ENCODE measurements at regions not wholly inside any gene's neighbourhood (a gene's known extent, or its start where the extent isn't known, plus 50 kb on each side); places are given as distances from the start of the nearest gene placed in this dataset.
"Not testable (repeated sequence)": the region's sequence is repeated elsewhere in the genome, so short reads cannot be mapped to it uniquely, and the experiment has no call there.

- no peak for DNase-seq (ENCODE audit: low read depth in 1 of 2, low spot score in 1 of 2)
Observed at GRCh38 chr16:88128556-88128955, 177.3 kb downstream of the BANP start.

- DNase-seq (ENCODE audit: low read depth in 1 of 2, low spot score in 1 of 2): not testable (repeated sequence)
Observed at GRCh38 chr16:88129133-88129532, 177.9 kb downstream of the BANP start.

- DNase-seq (ENCODE audit: low read depth in 1 of 2, low spot score in 1 of 2): no peak
Observed at GRCh38 chr16:88130016-88130415, 178.8 kb downstream of the BANP start.

GRCh38 chr16:88130681-88131080 is 179.4 kb downstream of the BANP start:
- no peak for DNase-seq (ENCODE audit: low read depth in 1 of 2, low spot score in 1 of 2)

GRCh38 chr16:88131256-88131655 is 180.0 kb downstream of the BANP start:
- no peak for DNase-seq (ENCODE audit: low read depth in 1 of 2, low spot score in 1 of 2)

- no peak for DNase-seq (ENCODE audit: low read depth in 1 of 2, low spot score in 1 of 2)
Observed at GRCh38 chr16:88131966-88132365, 180.7 kb downstream of the BANP start.

- no peak for DNase-seq (ENCODE audit: low read depth in 1 of 2, low spot score in 1 of 2)
Observed at GRCh38 chr16:88132836-88133506, 181.7 kb downstream of the BANP start.

GRCh38 chr16:88133507-88133843 is 182.2 kb downstream of the BANP start:
- no peak for DNase-seq (ENCODE audit: low read depth in 1 of 2, low spot score in 1 of 2)

GRCh38 chr16:88134172-88134898 is 183.1 kb downstream of the BANP start:
- not testable (repeated sequence) for DNase-seq (ENCODE audit: low read depth in 1 of 2, low spot score in 1 of 2)

GRCh38 chr16:88134899-88135682 is 183.9 kb downstream of the BANP start:
- DNase-seq (ENCODE audit: low read depth in 1 of 2, low spot score in 1 of 2): not testable (repeated sequence)

GRCh38 chr16:88136211-88136713 is 185.0 kb downstream of the BANP start:
- DNase-seq (ENCODE audit: low read depth in 1 of 2, low spot score in 1 of 2): not testable (repeated sequence)

GRCh38 chr16:88136939-88137338 is 185.7 kb downstream of the BANP start:
- not testable (repeated sequence) for DNase-seq (ENCODE audit: low read depth in 1 of 2, low spot score in 1 of 2)

- DNase-seq (ENCODE audit: low read depth in 1 of 2, low spot score in 1 of 2): not testable (repeated sequence)
Observed at GRCh38 chr16:88139141-88139540, 187.9 kb downstream of the BANP start.

GRCh38 chr16:88140195-88140594 is 189.0 kb downstream of the BANP start:
- DNase-seq (ENCODE audit: low read depth in 1 of 2, low spot score in 1 of 2): not testable (repeated sequence)

- no peak for DNase-seq (ENCODE audit: low read depth in 1 of 2, low spot score in 1 of 2)
Observed at GRCh38 chr16:88141580-88141979, 190.3 kb downstream of the BANP start.

GRCh38 chr16:88142056-88142935 is 191.1 kb downstream of the BANP start:
- not testable (repeated sequence) for DNase-seq (ENCODE audit: low read depth in 1 of 2, low spot score in 1 of 2)

GRCh38 chr16:88143122-88144027 is 192.1 kb downstream of the BANP start:
- not testable (repeated sequence) for DNase-seq (ENCODE audit: low read depth in 1 of 2, low spot score in 1 of 2)

GRCh38 chr16:88144028-88144511 is 192.8 kb downstream of the BANP start:
- DNase-seq (ENCODE audit: low read depth in 1 of 2, low spot score in 1 of 2): no peak

GRCh38 chr16:88145376-88145775 is 194.1 kb downstream of the BANP start:
- DNase-seq (ENCODE audit: low read depth in 1 of 2, low spot score in 1 of 2): not testable (repeated sequence)
